ENCODE measurements at regions not wholly inside any gene's neighbourhood (a gene's known extent, or its start where the extent isn't known, plus 50 kb on each side); places are given as distances from the start of the nearest gene placed in this dataset.

DNA sequence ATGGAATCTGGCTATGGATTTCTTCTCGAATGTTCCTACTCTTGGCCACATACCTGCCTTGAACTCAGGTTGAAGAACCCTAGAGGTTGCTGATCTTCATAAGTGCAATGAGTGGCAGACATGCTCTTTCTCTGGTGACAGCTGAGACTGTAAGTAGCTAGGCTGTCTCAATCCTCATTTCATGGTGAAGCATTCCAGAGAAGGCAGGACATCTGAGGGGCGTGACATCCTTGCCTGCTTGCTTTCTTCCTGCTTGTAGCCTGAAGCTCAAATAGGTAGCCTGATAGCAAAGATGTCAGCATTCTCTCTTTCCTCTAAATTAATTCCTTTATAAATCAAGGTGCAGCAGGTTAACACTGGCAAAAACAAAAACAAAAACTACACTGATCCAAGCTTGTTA, 114.6 kb upstream of the MAGI3 start:
- TF ChIP-seq CTCF (IDR thresholded peaks at IDR 0.05) (no peak), ZFX (IDR thresholded peaks at IDR 0.05; ENCODE audit: borderline replicate concordance) (no peak)
